Gastroesophageal sphincter (tissue), 4 donors: ENCODE measurements at regions not wholly inside any gene's neighbourhood (a gene's known extent, or its start where the extent isn't known, plus 50 kb on each side); places are given as distances from the start of the nearest gene placed in this dataset.

Source experiments
- ATAC-seq: fragments of 150-250 bp; one replicate; pipeline ENCODE4 v1.9.1; 2016; ENCODE audit warnings: mild to moderate bottlenecking, moderate library complexity
- H3K27ac ChIP-seq, 4 donors: fragments of 200-600 bp; sonication (generic) in 3 of 4; 1 replicate in 3 of 4; 2 replicates in 1 of 4; pipeline ENCODE4 v1.5.1; 2016 to 2019
- H3K27me3 ChIP-seq: fragments of 200-600 bp; sonication (generic); one replicate; pipeline ENCODE4 v1.5.1; 2019
- H3K36me3 ChIP-seq, 2 donors: fragments of 200-600 bp; sonication (generic); one replicate each; pipeline ENCODE4 v1.5.1; 2019; ENCODE audit warnings: control low read depth in 1 of 2
- H3K4me1 ChIP-seq, 3 donors: fragments of 200-600 bp; sonication (generic); 1 replicate in 2 of 3; 2 replicates in 1 of 3; pipeline ENCODE4 v1.5.1; 2016 to 2019; ENCODE audit warnings: control low read depth in 2 of 3
- H3K4me3 ChIP-seq, 2 donors: fragments of 200-600 bp; sonication (generic); one replicate each; pipeline ENCODE4 v1.5.1; 2019; ENCODE audit warnings: mild to moderate bottlenecking in 1 of 2, moderate library complexity in 1 of 2
- H3K9me3 ChIP-seq, 3 donors: fragments of 200-600 bp; sonication (generic); one replicate each; pipeline ENCODE4 v1.5.1; 2017 to 2019; ENCODE audit warnings: control low read depth in 2 of 3
- EP300 ChIP-seq: sonication (generic); formaldehyde crosslinking; IDR thresholded peaks from one replicate; pipeline ENCODE4 v1.6.1; 2017; ENCODE audit warnings: antibody characterized with exemption, mild to moderate bottlenecking
- POLR2A ChIP-seq, 2 donors: fragments of 450-650 bp; IDR thresholded peaks; one replicate each; pipeline ENCODE4 v1.6.1; 2017; ENCODE audit warnings: antibody characterized with exemption in 2 of 2, mild to moderate bottlenecking in 2 of 2, moderate library complexity in 1 of 2
- POLR2AphosphoS5 ChIP-seq: sonication (generic); formaldehyde crosslinking; IDR thresholded peaks from one replicate; pipeline ENCODE4 v1.6.1; 2017; ENCODE audit warnings: antibody characterized with exemption
- whole genome bisulfite sequencing, 2 donors: methylation state at CpG; one replicate each; pipeline ENCODE4 v1.1.5; 2018; ENCODE audit warnings: low coverage in 1 of 2; 5-methylcytosine and 5-hydroxymethylcytosine counted together
- TF ChIP-seq, protein P1 (sequence below), 4 experiments: fragments of 200-600 bp in 2 of 4; fragments of 450-650 bp in 2 of 4; sonication (generic) in 1 of 4; IDR thresholded peaks; one replicate each; pipeline ENCODE4 v1.5.1; 2017 to 2019; ENCODE audit warnings: antibody characterized with exemption in 4 of 4, mild to moderate bottlenecking in 2 of 4, moderate library complexity in 2 of 4

DNA sequence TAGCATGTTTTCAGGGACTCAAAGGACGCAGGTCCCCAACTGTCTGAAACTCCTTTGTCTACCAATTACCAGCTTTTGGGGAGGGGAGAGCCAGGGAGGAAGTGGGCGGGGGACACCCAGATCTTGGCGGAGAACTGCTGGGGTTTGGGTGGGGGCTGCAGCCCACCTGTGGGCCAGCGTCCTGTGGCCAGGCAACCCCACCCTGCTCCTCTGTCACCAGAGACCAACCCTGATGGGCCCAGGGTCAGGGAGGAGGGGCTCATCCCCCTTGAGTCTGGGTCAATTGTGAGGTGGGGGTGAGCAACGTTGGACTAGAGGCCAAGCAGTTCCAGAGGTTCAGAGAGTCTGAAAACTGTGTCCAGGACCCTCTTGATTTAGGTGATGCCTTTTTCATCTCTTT lies 96.1 kb upstream of the TARDBP start:
- Histone ChIP-seq H3K27me3 (peaks cover 26% of the 10 kb centered on the region), H3K27ac (no peak overlapping the region), H3K4me1 (no peaks in the 10 kb centered on the region), H3K36me3 (no peaks in the 10 kb centered on the region), H3K9me3 (no peaks in the 10 kb centered on the region), H3K4me3 (no peak overlapping the region)
- TF ChIP-seq, protein P1, sequence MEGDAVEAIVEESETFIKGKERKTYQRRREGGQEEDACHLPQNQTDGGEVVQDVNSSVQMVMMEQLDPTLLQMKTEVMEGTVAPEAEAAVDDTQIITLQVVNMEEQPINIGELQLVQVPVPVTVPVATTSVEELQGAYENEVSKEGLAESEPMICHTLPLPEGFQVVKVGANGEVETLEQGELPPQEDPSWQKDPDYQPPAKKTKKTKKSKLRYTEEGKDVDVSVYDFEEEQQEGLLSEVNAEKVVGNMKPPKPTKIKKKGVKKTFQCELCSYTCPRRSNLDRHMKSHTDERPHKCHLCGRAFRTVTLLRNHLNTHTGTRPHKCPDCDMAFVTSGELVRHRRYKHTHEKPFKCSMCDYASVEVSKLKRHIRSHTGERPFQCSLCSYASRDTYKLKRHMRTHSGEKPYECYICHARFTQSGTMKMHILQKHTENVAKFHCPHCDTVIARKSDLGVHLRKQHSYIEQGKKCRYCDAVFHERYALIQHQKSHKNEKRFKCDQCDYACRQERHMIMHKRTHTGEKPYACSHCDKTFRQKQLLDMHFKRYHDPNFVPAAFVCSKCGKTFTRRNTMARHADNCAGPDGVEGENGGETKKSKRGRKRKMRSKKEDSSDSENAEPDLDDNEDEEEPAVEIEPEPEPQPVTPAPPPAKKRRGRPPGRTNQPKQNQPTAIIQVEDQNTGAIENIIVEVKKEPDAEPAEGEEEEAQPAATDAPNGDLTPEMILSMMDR (IDR thresholded peaks at IDR 0.05), result no peak
- no peak for TF ChIP-seq POLR2AphosphoS5
- no peak for TF ChIP-seq EP300
- no peak for TF ChIP-seq POLR2A (IDR thresholded peaks at IDR 0.05)
- WGBS, 2 donors, result 17 to 80% methylated on average over 1 of the region's 5 CpGs
- no peak for ATAC-seq

DNA sequence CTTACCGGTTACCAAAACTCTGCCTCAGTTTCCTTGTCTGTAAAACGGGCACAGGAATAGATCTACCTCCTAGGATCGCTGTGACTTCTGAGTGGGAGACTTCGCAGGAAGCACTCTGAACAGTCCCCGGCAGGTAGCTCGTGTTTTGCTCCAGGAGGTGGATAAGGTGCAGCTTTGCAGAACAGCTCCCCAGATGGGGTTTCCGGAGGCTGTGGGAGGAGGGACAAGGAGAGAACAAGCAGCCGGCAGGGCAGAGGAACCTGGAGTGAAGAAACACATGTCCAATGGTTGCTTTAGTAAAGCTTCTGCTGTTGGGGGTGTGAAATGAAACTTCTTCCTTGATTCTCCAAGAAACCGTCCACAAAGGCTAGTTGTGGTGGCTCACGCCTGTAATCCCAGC lies 95.5 kb upstream of the TARDBP start:
- H3K4me1 ChIP-seq, result no peaks in the 10 kb centered on the region
- no peaks in the 10 kb centered on the region for H3K36me3 ChIP-seq
- TF ChIP-seq POLR2A (IDR thresholded peaks at IDR 0.05), result no peak
- TF ChIP-seq POLR2AphosphoS5, result no peak
- no peak for TF ChIP-seq EP300
- TF ChIP-seq, protein P1 (IDR thresholded peaks at IDR 0.05), result no peak
- no peak overlapping the region for H3K4me3 ChIP-seq
- no peak overlapping the region for H3K27ac ChIP-seq
- H3K27me3 ChIP-seq, result peaks cover 32% of the 10 kb centered on the region
- no peak for ATAC-seq
- WGBS, 2 donors, result 74% methylated on average over 5 of the region's 10 CpGs; no CpG with 5 or more reads in 1 of the 2 donors
- no peaks in the 10 kb centered on the region for H3K9me3 ChIP-seq

DNA sequence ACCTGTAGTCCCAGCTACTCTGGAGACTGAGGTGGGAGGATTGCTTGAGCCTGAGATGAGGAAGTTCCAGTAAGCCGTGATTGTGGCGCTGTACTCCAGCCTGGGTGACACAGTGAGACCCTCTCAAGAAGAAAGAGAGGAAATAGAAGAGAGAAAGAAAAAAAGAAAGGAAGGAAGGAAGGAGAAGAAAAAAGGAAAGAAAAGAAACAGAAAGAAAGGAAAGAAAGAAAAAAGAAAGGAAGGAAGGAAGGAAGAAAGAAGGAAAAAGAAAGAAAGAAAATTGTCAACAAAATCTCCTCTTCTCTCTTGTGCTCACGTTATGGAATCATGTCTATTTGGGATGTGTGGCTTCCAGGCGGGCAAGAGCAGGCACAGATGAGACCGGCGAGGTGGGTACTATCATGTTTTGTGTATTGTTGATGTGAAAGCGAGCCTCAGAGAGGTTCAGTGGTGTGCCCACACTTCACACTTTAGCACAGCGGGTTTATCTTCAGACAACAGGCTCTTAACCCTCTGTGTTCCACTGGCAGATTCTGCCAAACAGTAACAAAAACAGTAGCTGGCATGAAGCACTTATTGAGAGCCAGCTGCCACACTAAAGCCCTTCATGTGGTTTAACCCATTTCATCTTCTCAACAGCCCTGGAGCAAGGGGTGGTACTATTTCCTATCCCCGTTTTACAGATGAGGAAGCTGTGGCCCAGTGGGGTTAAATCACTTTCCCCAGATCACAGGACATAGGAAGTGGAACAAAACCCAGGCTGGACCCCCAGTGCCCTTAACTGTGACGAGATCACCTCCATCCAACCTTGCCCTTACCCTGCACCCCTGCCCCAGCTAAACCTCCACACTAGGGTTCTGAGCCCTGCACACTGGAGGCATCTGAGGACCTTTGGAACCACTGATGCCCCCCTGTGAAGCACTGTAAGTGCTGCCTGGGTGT lies 94.7 kb upstream of the TARDBP start:
- no peak for ATAC-seq
- Histone ChIP-seq H3K4me1 (no peaks in the 10 kb centered on the region), H3K4me3 (no peak overlapping the region), H3K27ac (no peak overlapping the region), H3K36me3 (no peaks in the 10 kb centered on the region), H3K27me3 (peaks cover 37% of the 10 kb centered on the region), H3K9me3 (no peaks in the 10 kb centered on the region)
- 53 to 67% methylated on average over 8 to 9 of the region's 10 CpGs for WGBS, 2 donors
- TF ChIP-seq POLR2A (IDR thresholded peaks at IDR 0.05), result no peak
- TF ChIP-seq, protein P1 (IDR thresholded peaks at IDR 0.05), result no peak
- no peak for TF ChIP-seq EP300
- TF ChIP-seq POLR2AphosphoS5, result no peak

DNA sequence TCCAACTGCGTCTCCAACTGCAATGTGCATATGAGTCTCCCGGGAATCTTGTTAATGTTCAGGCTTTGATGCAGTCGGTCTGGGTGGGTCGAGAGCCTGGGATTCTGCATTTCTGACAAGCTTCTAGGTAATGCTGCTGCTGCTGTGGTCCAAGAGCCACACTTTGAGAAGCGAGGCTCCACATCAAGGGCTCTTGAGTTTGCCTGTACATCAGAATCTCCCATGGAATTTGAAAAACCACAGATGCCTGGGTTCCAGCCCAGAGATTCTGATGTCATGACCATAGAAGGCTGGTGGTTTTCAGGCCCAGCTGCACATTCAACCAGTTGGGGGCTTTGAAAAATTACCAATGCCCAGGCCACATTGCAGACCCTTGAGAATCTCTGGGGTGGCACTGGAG lies 93.9 kb upstream of the TARDBP start:
- no CpG with 5 or more reads among the region's 5 CpGs for WGBS, 2 donors
- ATAC-seq, result no peak
- no peaks in the 10 kb centered on the region for H3K36me3 ChIP-seq

More for the DNA sequence above, 93.9 kb upstream of the TARDBP start:
- TF ChIP-seq, protein P1 (IDR thresholded peaks at IDR 0.05), result no peak
- no peak for TF ChIP-seq POLR2AphosphoS5
- no peak for TF ChIP-seq POLR2A (IDR thresholded peaks at IDR 0.05)
- no peak for TF ChIP-seq EP300
- Histone ChIP-seq H3K27me3 (peaks cover 37% of the 10 kb centered on the region), H3K27ac (no peak overlapping the region), H3K4me3 (no peak overlapping the region), H3K4me1 (no peaks in the 10 kb centered on the region), H3K9me3 (no peaks in the 10 kb centered on the region)
